ENCODE measurements at regions not wholly inside any gene's neighbourhood (a gene's known extent, or its start where the extent isn't known, plus 50 kb on each side); places are given as distances from the start of the nearest gene placed in this dataset.

GRCh38 chr15:66931768-66932633 lies 133.4 kb upstream of the SMAD3 start:
- no peaks in the 10 kb centered on the region for H3K27me3 ChIP-seq (ENCODE audit: insufficient read depth, low read length)
- H3K27ac ChIP-seq (ENCODE audit: low read length) = no peak overlapping the region
- peaks cover 25% of the 10 kb centered on the region for H3K4me1 ChIP-seq (ENCODE audit: insufficient read depth, low read length)
- H3K36me3 ChIP-seq (ENCODE audit: insufficient read depth, low read depth, low read length) = no peaks in the 10 kb centered on the region
- H3K9me3 ChIP-seq (ENCODE audit: insufficient read depth, low read depth, low read length) = peaks cover 10% of the 10 kb centered on the region
- H3K4me3 ChIP-seq (ENCODE audit: low read length) = 0 out of 2 replicates have a peak overlapping the region, but pooled peaks have one; percentile 28
- peak overlapping the region; percentile 17; the same call in 1 of the 2 replicates for H3K9ac ChIP-seq (ENCODE audit: low read depth, low read length)

- no peak overlapping the region for H3K9ac ChIP-seq (ENCODE audit: low read depth, low read length)
These were observed 132.8 kb upstream of the SMAD3 start for GRCh38 chr15:66932634-66933024.

GRCh38 chr15:66933932-66934867 lies 131.2 kb upstream of the SMAD3 start:
- no peak overlapping the region for H3K27ac ChIP-seq (ENCODE audit: low read length)
- H3K9me3 ChIP-seq (ENCODE audit: insufficient read depth, low read depth, low read length) = peaks cover 10% of the 10 kb centered on the region
- peaks cover 15% of the 10 kb centered on the region for H3K4me1 ChIP-seq (ENCODE audit: insufficient read depth, low read length)
- no peak overlapping the region for H3K4me3 ChIP-seq (ENCODE audit: low read length)
- H3K27me3 ChIP-seq (ENCODE audit: insufficient read depth, low read length) = no peaks in the 10 kb centered on the region
- no peaks in the 10 kb centered on the region for H3K36me3 ChIP-seq (ENCODE audit: insufficient read depth, low read depth, low read length)
- no peak overlapping the region for H3K9ac ChIP-seq (ENCODE audit: low read depth, low read length)

More at GRCh38 chr15:66932634-66933024, 132.8 kb upstream of the SMAD3 start:
- H3K4me3 ChIP-seq (ENCODE audit: low read length) = no peak overlapping the region
- no peaks in the 10 kb centered on the region for H3K27me3 ChIP-seq (ENCODE audit: insufficient read depth, low read length)
- H3K27ac ChIP-seq (ENCODE audit: low read length) = no peak overlapping the region
- H3K36me3 ChIP-seq (ENCODE audit: insufficient read depth, low read depth, low read length) = no peaks in the 10 kb centered on the region
- peaks cover 24% of the 10 kb centered on the region for H3K4me1 ChIP-seq (ENCODE audit: insufficient read depth, low read length)
- peaks cover 10% of the 10 kb centered on the region for H3K9me3 ChIP-seq (ENCODE audit: insufficient read depth, low read depth, low read length)

- H3K27me3 ChIP-seq (ENCODE audit: insufficient read depth, low read length) = no peaks in the 10 kb centered on the region
- H3K36me3 ChIP-seq (ENCODE audit: insufficient read depth, low read depth, low read length) = no peaks in the 10 kb centered on the region
- H3K4me1 ChIP-seq (ENCODE audit: insufficient read depth, low read length) = peaks cover 15% of the 10 kb centered on the region
- peaks cover 10% of the 10 kb centered on the region for H3K9me3 ChIP-seq (ENCODE audit: insufficient read depth, low read depth, low read length)
- no peak overlapping the region for H3K4me3 ChIP-seq (ENCODE audit: low read length)
- H3K27ac ChIP-seq (ENCODE audit: low read length) = no peak overlapping the region
- H3K9ac ChIP-seq (ENCODE audit: low read depth, low read length) = no peak overlapping the region
These were observed 130.4 kb upstream of the SMAD3 start for GRCh38 chr15:66934868-66935520.

GRCh38 chr15:66935688-66936087 lies 129.7 kb upstream of the SMAD3 start:
- Histone ChIP-seq H3K9ac (ENCODE audit: low read depth, low read length) (no peak overlapping the region), H3K36me3 (ENCODE audit: insufficient read depth, low read depth, low read length) (no peaks in the 10 kb centered on the region), H3K9me3 (ENCODE audit: insufficient read depth, low read depth, low read length) (peaks cover 10% of the 10 kb centered on the region), H3K27ac (ENCODE audit: low read length) (no peak overlapping the region), H3K4me1 (ENCODE audit: insufficient read depth, low read length) (peaks cover 15% of the 10 kb centered on the region), H3K27me3 (ENCODE audit: insufficient read depth, low read length) (no peaks in the 10 kb centered on the region), H3K4me3 (ENCODE audit: low read length) (no peak overlapping the region)

GRCh38 chr15:66936109-66936860 lies 129.1 kb upstream of the SMAD3 start:
- H3K9ac ChIP-seq (ENCODE audit: low read depth, low read length) = no peak overlapping the region
- H3K4me1 ChIP-seq (ENCODE audit: insufficient read depth, low read length) = peaks cover 15% of the 10 kb centered on the region
- peaks cover 10% of the 10 kb centered on the region for H3K9me3 ChIP-seq (ENCODE audit: insufficient read depth, low read depth, low read length)
- no peak overlapping the region for H3K4me3 ChIP-seq (ENCODE audit: low read length)
- no peak overlapping the region for H3K27ac ChIP-seq (ENCODE audit: low read length)
- H3K27me3 ChIP-seq (ENCODE audit: insufficient read depth, low read length) = no peaks in the 10 kb centered on the region
- H3K36me3 ChIP-seq (ENCODE audit: insufficient read depth, low read depth, low read length) = no peaks in the 10 kb centered on the region

- no peak overlapping the region for H3K9ac ChIP-seq (ENCODE audit: low read depth, low read length)
- H3K4me1 ChIP-seq (ENCODE audit: insufficient read depth, low read length) = peaks cover 7% of the 10 kb centered on the region
- H3K27ac ChIP-seq (ENCODE audit: low read length) = no peak overlapping the region
- no peaks in the 10 kb centered on the region for H3K27me3 ChIP-seq (ENCODE audit: insufficient read depth, low read length)
- H3K36me3 ChIP-seq (ENCODE audit: insufficient read depth, low read depth, low read length) = no peaks in the 10 kb centered on the region
- H3K9me3 ChIP-seq (ENCODE audit: insufficient read depth, low read depth, low read length) = peaks cover 10% of the 10 kb centered on the region
- H3K4me3 ChIP-seq (ENCODE audit: low read length) = no peak overlapping the region
These were observed 128.4 kb upstream of the SMAD3 start for GRCh38 chr15:66936861-66937582.

GRCh38 chr15:66937588-66937987 lies 127.8 kb upstream of the SMAD3 start:
- H3K27ac ChIP-seq (ENCODE audit: low read length) = no peak overlapping the region
- no peaks in the 10 kb centered on the region for H3K27me3 ChIP-seq (ENCODE audit: insufficient read depth, low read length)
- peaks cover 10% of the 10 kb centered on the region for H3K9me3 ChIP-seq (ENCODE audit: insufficient read depth, low read depth, low read length)
- H3K4me3 ChIP-seq (ENCODE audit: low read length) = no peak overlapping the region
- H3K36me3 ChIP-seq (ENCODE audit: insufficient read depth, low read depth, low read length) = no peaks in the 10 kb centered on the region
- H3K9ac ChIP-seq (ENCODE audit: low read depth, low read length) = no peak overlapping the region
- peaks cover 2% of the 10 kb centered on the region; the same call in 1 of the 2 replicates for H3K4me1 ChIP-seq (ENCODE audit: insufficient read depth, low read length)

- no peaks in the 10 kb centered on the region for H3K27me3 ChIP-seq (ENCODE audit: insufficient read depth, low read length)
- peaks cover 4% of the 10 kb centered on the region; the same call in 1 of the 2 replicates for H3K4me1 ChIP-seq (ENCODE audit: insufficient read depth, low read length)
- no peak overlapping the region for H3K4me3 ChIP-seq (ENCODE audit: low read length)
- H3K36me3 ChIP-seq (ENCODE audit: insufficient read depth, low read depth, low read length) = no peaks in the 10 kb centered on the region
- H3K9me3 ChIP-seq (ENCODE audit: insufficient read depth, low read depth, low read length) = peaks cover 8% of the 10 kb centered on the region
- no peak overlapping the region for H3K9ac ChIP-seq (ENCODE audit: low read depth, low read length)
- H3K27ac ChIP-seq (ENCODE audit: low read length) = no peak overlapping the region
These were observed 127.1 kb upstream of the SMAD3 start for GRCh38 chr15:66938114-66938830.

GRCh38 chr15:66939016-66939415 lies 126.4 kb upstream of the SMAD3 start:
- Histone ChIP-seq H3K4me1 (ENCODE audit: insufficient read depth, low read length) (peaks cover 4% of the 10 kb centered on the region; the same call in 1 of the 2 replicates), H3K36me3 (ENCODE audit: insufficient read depth, low read depth, low read length) (no peaks in the 10 kb centered on the region)

More at GRCh38 chr15:66939016-66939415, 126.4 kb upstream of the SMAD3 start:
- H3K9me3 ChIP-seq (ENCODE audit: insufficient read depth, low read depth, low read length) = peaks cover under 1% of the 10 kb centered on the region; the same call in 1 of the 2 replicates
- H3K27me3 ChIP-seq (ENCODE audit: insufficient read depth, low read length) = no peaks in the 10 kb centered on the region
- no peak overlapping the region for H3K4me3 ChIP-seq (ENCODE audit: low read length)
- no peak overlapping the region for H3K27ac ChIP-seq (ENCODE audit: low read length)
- H3K9ac ChIP-seq (ENCODE audit: low read depth, low read length) = no peak overlapping the region
